IMR-90 (cell line): ENCODE measurements at regions not wholly inside any gene's neighbourhood (a gene's known extent, or its start where the extent isn't known, plus 50 kb on each side); places are given as distances from the start of the nearest gene placed in this dataset.

ENCODE experiments used
- ATAC-seq: fragments of 200-7000 bp; cut with Tn5 transposase; 2 replicates; pipeline ENCODE4 v1.9.1; 2020; ENCODE audit warnings: low read depth, mild to moderate bottlenecking, moderate library complexity
- BruUV-seq: library from RNA; stranded (reverse); fragments of 400-500 nt; replicated peaks from 2 replicates; lab custom pipeline; 2021; lab: Mats Ljungman, UMichigan
- CTCF ChIA-PET: fragments of 300-600 bp; formaldehyde crosslinking; extraction: SDS; loops from one replicate; lab custom pipeline; 2021; ENCODE audit warnings: antibody characterized with exemption; lab: Yijun Ruan, JAX
- POLR2A ChIA-PET: fragments of 300-600 bp; sonication (Branson Sonifier 250); formaldehyde crosslinking; loops from one replicate; lab custom pipeline; 2022; ENCODE audit warnings: antibody characterized with exemption; ENCODE audit not compliant: unreplicated experiment; lab: Charles Lee
- DNase-seq: peaks from one replicate; pipeline ENCODE4 v3.0.0; 2013
- H2AFZ ChIP-seq: replicated peaks from 2 replicates; pipeline ENCODE3; 2013; ENCODE audit warnings: low read length, mild to moderate bottlenecking; ENCODE audit not compliant: poor library complexity
- H2AK5ac ChIP-seq: 2 replicates; pipeline ENCODE4 v1.6.1; 2013; ENCODE audit warnings: low read depth, low read length, inconsistent platforms
- H2AK9ac ChIP-seq: replicated peaks from 2 replicates; pipeline ENCODE3; 2013; ENCODE audit warnings: mild to moderate bottlenecking, low read depth, low read length, moderate library complexity; ENCODE audit not compliant: poor library complexity
- H2BK120ac ChIP-seq: 2 replicates; pipeline ENCODE4 v1.6.1; 2013; ENCODE audit warnings: low read depth, low read length, inconsistent platforms
- H2BK15ac ChIP-seq: 3 replicates; pipeline ENCODE4 v1.6.1; 2013; ENCODE audit warnings: low read depth, low read length, inconsistent platforms
- H2BK20ac ChIP-seq: 2 replicates; pipeline ENCODE4 v1.6.1; 2013; ENCODE audit warnings: low read depth, mild to moderate bottlenecking, inconsistent platforms, low read length, moderate library complexity
- H2BK5ac ChIP-seq: 2 replicates; pipeline ENCODE4 v1.6.1; 2013; ENCODE audit warnings: mild to moderate bottlenecking, low read depth, low read length, inconsistent platforms; ENCODE audit not compliant: poor library complexity, severe bottlenecking
- H3K14ac ChIP-seq: replicated peaks from 2 replicates; pipeline ENCODE4 v1.6.1; 2013; ENCODE audit warnings: low read depth, low read length, inconsistent platforms
- H3K18ac ChIP-seq: 2 replicates; pipeline ENCODE4 v1.6.1; 2013; ENCODE audit warnings: low read depth, low read length, control low read depth
- H3K23ac ChIP-seq: 2 replicates; pipeline ENCODE4 v1.6.1; 2013; ENCODE audit warnings: low read depth, low read length, inconsistent platforms
- H3K27ac ChIP-seq: 2 replicates; pipeline ENCODE4 v1.5.1; 2013; ENCODE audit warnings: mild to moderate bottlenecking, control low read depth, low read length; ENCODE audit not compliant: insufficient read depth
- H3K27me3 ChIP-seq: 2 replicates; pipeline ENCODE4 v1.6.1; 2013; ENCODE audit warnings: low read length; ENCODE audit not compliant: control insufficient read depth, insufficient read depth
- H3K36me3 ChIP-seq: 2 replicates; pipeline ENCODE4 v1.6.1; 2013; ENCODE audit warnings: low read length, mixed read lengths; ENCODE audit not compliant: control insufficient read depth, insufficient read depth
- H3K4ac ChIP-seq: 2 replicates; pipeline ENCODE4 v1.6.1; 2013; ENCODE audit warnings: low read depth, low read length, inconsistent platforms
- H3K4me1 ChIP-seq: 2 replicates; pipeline ENCODE4 v1.6.1; 2013; ENCODE audit warnings: low read length, mixed read lengths; ENCODE audit not compliant: control insufficient read depth, insufficient read depth
- H3K4me2 ChIP-seq: 2 replicates; pipeline ENCODE4 v1.6.1; 2013; ENCODE audit warnings: low read depth, mild to moderate bottlenecking, control low read depth, low read length, moderate library complexity
- H3K4me3 ChIP-seq: 2 replicates; pipeline ENCODE4 v1.5.1; 2013; ENCODE audit warnings: low read depth, mild to moderate bottlenecking, control low read depth, low read length, moderate library complexity; ENCODE audit not compliant: insufficient read depth
- H3K56ac ChIP-seq: 2 replicates; pipeline ENCODE4 v1.6.1; 2013; ENCODE audit warnings: low read length, inconsistent platforms; ENCODE audit not compliant: insufficient read depth; ENCODE audit errors: extremely low read depth
- H3K79me1 ChIP-seq, 2 experiments: 2 replicates each; pipeline ENCODE4 v1.6.1; 2013; ENCODE audit warnings: low read length in 2 of 2, inconsistent platforms in 1 of 2, low read depth in 1 of 2
- H3K9ac ChIP-seq: 2 replicates; pipeline ENCODE4 v1.6.1; 2013; ENCODE audit warnings: low read depth, low read length, control low read depth
- H3K9me1 ChIP-seq: 2 replicates; pipeline ENCODE4 v1.6.1; 2013; ENCODE audit warnings: low read length, inconsistent platforms; ENCODE audit not compliant: insufficient read depth
- H3K9me3 ChIP-seq: 2 replicates; pipeline ENCODE4 v1.6.1; 2013; ENCODE audit warnings: low read length; ENCODE audit not compliant: control insufficient read depth, insufficient read depth
- H4K20me1 ChIP-seq: 2 replicates; pipeline ENCODE4 v1.6.1; 2013; ENCODE audit warnings: low read length, inconsistent platforms; ENCODE audit not compliant: insufficient read depth
- H4K5ac ChIP-seq: 2 replicates; pipeline ENCODE4 v1.6.1; 2013; ENCODE audit warnings: mild to moderate bottlenecking, low read depth, low read length, control low read depth
- H4K8ac ChIP-seq, 2 experiments: 2 replicates each; pipeline ENCODE4 v1.6.1; 2013; ENCODE audit warnings: low read depth in 2 of 2, low read length in 2 of 2, control low read depth in 1 of 2, inconsistent platforms in 1 of 2
- H4K91ac ChIP-seq: 2 replicates; pipeline ENCODE4 v1.6.1; 2013; ENCODE audit warnings: low read depth, low read length, inconsistent platforms; ENCODE audit not compliant: insufficient read depth
- BHLHE40 ChIP-seq: fragments of 150-350 bp; IDR thresholded peaks from 2 replicates; pipeline ENCODE4 v1.6.1; 2016; ENCODE audit warnings: mild to moderate bottlenecking, low read depth, low read length
- CEBPB ChIP-seq: IDR thresholded peaks from 2 replicates; pipeline ENCODE4 v1.6.1; 2012; ENCODE audit warnings: low read depth, low read length, improper control_type of control experiment
- CHD1 ChIP-seq: IDR thresholded peaks from 2 replicates; pipeline ENCODE4 v1.6.1; 2012; ENCODE audit warnings: low read depth, low read length, improper control_type of control experiment
- FOS ChIP-seq: fragments of 150-350 bp; IDR thresholded peaks from 2 replicates; pipeline ENCODE4 v1.6.1; 2016; ENCODE audit warnings: low read depth, low read length
- MAFK ChIP-seq: IDR thresholded peaks from 2 replicates; pipeline ENCODE4 v1.6.1; 2012; ENCODE audit warnings: low read depth, low read length, improper control_type of control experiment
- MAZ ChIP-seq: IDR thresholded peaks from 2 replicates; pipeline ENCODE4 v1.6.1; 2012; ENCODE audit warnings: low read depth, mild to moderate bottlenecking, low read length, improper control_type of control experiment, moderate library complexity, borderline replicate concordance
- MXI1 ChIP-seq: IDR thresholded peaks from 2 replicates; pipeline ENCODE4 v1.6.1; 2012; ENCODE audit warnings: low read depth, mild to moderate bottlenecking, low read length, moderate library complexity, borderline replicate concordance
- NFE2L2 ChIP-seq: fragments of 150-350 bp; IDR thresholded peaks from 2 replicates; pipeline ENCODE4 v1.6.1; 2016; ENCODE audit warnings: low read depth, mild to moderate bottlenecking, low read length
- POLR2A ChIP-seq: IDR thresholded peaks from 2 replicates; pipeline ENCODE4 v1.6.1; 2012; ENCODE audit warnings: mild to moderate bottlenecking, low read depth, low read length
- RAD21 ChIP-seq: IDR thresholded peaks from 2 replicates; pipeline ENCODE4 v1.6.1; 2012; ENCODE audit warnings: low read length, improper control_type of control experiment
- RCOR1 ChIP-seq: IDR thresholded peaks from 2 replicates; pipeline ENCODE4 v1.6.1; 2012; ENCODE audit warnings: mild to moderate bottlenecking, low read length, improper control_type of control experiment; ENCODE audit not compliant: insufficient replicate concordance
- RFX5 ChIP-seq: IDR thresholded peaks from 2 replicates; pipeline ENCODE4 v1.8.0; 2012; ENCODE audit warnings: low read depth, mild to moderate bottlenecking, low read length, moderate library complexity
- SMC3 ChIP-seq: fragments of 150-350 bp; IDR thresholded peaks from 2 replicates; pipeline ENCODE4 v1.6.1; 2016; ENCODE audit warnings: low read depth, mild to moderate bottlenecking, antibody characterized with exemption, low read length, moderate library complexity
- WGBS, 2 experiments: methylation state at CpG; one replicate each; pipeline versions ENCODE4 v1.1.5 to v1.1.7; 2013; ENCODE audit warnings: missing lambda C conversion rate in 2 of 2; ENCODE audit not compliant: insufficient read length in 1 of 2; ENCODE audit errors: extremely low coverage in 2 of 2; 5-methylcytosine and 5-hydroxymethylcytosine counted together
- dilution Hi-C: fragments of 300-500 bp; cut with HindIII; formaldehyde crosslinking; loops from one replicate; pipeline ENCODE4 v1.14.3; 2018; ENCODE audit warnings: low sequenced_read_pairs; ENCODE audit not compliant: unreplicated experiment
- in situ Hi-C: fragments of 300-500 bp; cut with MboI; formaldehyde crosslinking; loops from 3 replicates; pipeline ENCODE4 v1.14.3; 2019; ENCODE audit warnings: low sequenced_read_pairs, inconsistent platforms, mixed read lengths
- intact Hi-C: fragments of 100-400 bp; cut with micrococcal nuclease; formaldehyde crosslinking; loops from 2 replicates; pipeline ENCODE4 v1.10.0; 2022
- TF ChIP-seq, protein P1 (sequence below): conservative IDR thresholded peaks from 2 replicates; pipeline ENCODE4 v1.5.1; 2012; ENCODE audit warnings: mild to moderate bottlenecking, low read depth, low read length, improper control_type of control experiment
- TF ChIP-seq, protein P2 (sequence below): fragments of 150-350 bp; IDR thresholded peaks from 2 replicates; pipeline ENCODE4 v1.6.1; 2016; ENCODE audit warnings: low read depth, mild to moderate bottlenecking, low read length, moderate library complexity, borderline replicate concordance
- TF ChIP-seq, protein P3 (sequence below): fragments of 150-350 bp; IDR thresholded peaks from 2 replicates; pipeline ENCODE4 v1.6.1; 2017; ENCODE audit warnings: mild to moderate bottlenecking, antibody characterized with exemption, low read length, low read depth

DNA sequence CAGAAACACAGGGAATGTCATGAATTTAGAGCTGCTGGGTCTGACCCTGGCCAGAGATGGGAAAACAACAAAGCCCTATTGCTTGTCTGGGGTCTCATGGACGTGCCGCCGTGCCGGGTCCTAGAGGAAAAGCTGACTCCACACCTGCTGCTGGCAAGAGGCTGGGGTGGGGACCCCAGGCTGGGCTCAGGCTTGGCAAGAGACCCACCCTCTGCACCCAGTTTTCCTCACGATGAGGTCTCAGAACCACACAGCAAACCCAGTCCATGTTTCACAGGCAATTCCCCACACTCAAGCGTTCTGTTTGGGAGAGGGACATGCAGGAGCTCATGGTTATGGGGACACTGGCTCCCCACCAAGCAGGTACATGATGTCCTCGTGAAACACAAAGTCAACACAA, 367.3 kb upstream of the SALL3 start:
- in situ Hi-C loops, result no loop called here
- no peak overlapping the region for H3K27ac ChIP-seq
- no peak overlapping the region for H2BK15ac ChIP-seq
- no peak overlapping the region for H3K18ac ChIP-seq
- no peaks in the 10 kb centered on the region for H3K4me1 ChIP-seq
- peaks cover 33% of the 10 kb centered on the region for H3K9me3 ChIP-seq
- ATAC-seq, result no peak
- H3K79me1 ChIP-seq, result no peaks in the 10 kb centered on the region
- no peak overlapping the region for H2BK5ac ChIP-seq
- no peaks in the 10 kb centered on the region for H3K27me3 ChIP-seq
- H3K9me1 ChIP-seq, result no peaks in the 10 kb centered on the region
- H3K4me2 ChIP-seq, result no peak overlapping the region
- no peak overlapping the region for H3K4ac ChIP-seq
- POLR2A ChIA-PET, result no interaction called here
- no peak for DNase-seq
- CTCF ChIA-PET, result no interaction called here
- no peak overlapping the region for H4K91ac ChIP-seq
- no peak overlapping the region for H3K56ac ChIP-seq
- no peak overlapping the region for H2AK5ac ChIP-seq
- H2BK20ac ChIP-seq, result no peak overlapping the region
- H3K14ac ChIP-seq, result no peak overlapping the region
- H2BK120ac ChIP-seq, result no peak overlapping the region
- H2AFZ ChIP-seq, result no peak overlapping the region
- intact Hi-C loops, result no loop called here
- no peak overlapping the region for H3K23ac ChIP-seq
- H3K36me3 ChIP-seq, result no peaks in the 10 kb centered on the region
- H4K5ac ChIP-seq, result no peak overlapping the region
- H2AK9ac ChIP-seq, result no peak overlapping the region
- no TSS peak for BruUV-seq
- no peak overlapping the region for H3K4me3 ChIP-seq
- dilution Hi-C loops, result no loop called here
- no peak overlapping the region for H4K8ac ChIP-seq
- H3K9ac ChIP-seq, result no peak overlapping the region
- WGBS, 2 experiments, result 50% methylated on average over 2 of the region's 7 CpGs; no CpG with 5 or more reads in 1 of the 2 experiments
- TF ChIP-seq MXI1 (no peak), SMC3 (no peak), MAZ (no peak), RAD21 (no peak), CHD1 (no peak), POLR2A (no peak), FOS (no peak), RCOR1 (no peak), CEBPB (no peak), NFE2L2 (no peak), RFX5 (no peak), BHLHE40 (no peak), MAFK (no peak)
- TF ChIP-seq, protein P1, sequence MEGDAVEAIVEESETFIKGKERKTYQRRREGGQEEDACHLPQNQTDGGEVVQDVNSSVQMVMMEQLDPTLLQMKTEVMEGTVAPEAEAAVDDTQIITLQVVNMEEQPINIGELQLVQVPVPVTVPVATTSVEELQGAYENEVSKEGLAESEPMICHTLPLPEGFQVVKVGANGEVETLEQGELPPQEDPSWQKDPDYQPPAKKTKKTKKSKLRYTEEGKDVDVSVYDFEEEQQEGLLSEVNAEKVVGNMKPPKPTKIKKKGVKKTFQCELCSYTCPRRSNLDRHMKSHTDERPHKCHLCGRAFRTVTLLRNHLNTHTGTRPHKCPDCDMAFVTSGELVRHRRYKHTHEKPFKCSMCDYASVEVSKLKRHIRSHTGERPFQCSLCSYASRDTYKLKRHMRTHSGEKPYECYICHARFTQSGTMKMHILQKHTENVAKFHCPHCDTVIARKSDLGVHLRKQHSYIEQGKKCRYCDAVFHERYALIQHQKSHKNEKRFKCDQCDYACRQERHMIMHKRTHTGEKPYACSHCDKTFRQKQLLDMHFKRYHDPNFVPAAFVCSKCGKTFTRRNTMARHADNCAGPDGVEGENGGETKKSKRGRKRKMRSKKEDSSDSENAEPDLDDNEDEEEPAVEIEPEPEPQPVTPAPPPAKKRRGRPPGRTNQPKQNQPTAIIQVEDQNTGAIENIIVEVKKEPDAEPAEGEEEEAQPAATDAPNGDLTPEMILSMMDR, result no peak
- TF ChIP-seq, protein P2, sequence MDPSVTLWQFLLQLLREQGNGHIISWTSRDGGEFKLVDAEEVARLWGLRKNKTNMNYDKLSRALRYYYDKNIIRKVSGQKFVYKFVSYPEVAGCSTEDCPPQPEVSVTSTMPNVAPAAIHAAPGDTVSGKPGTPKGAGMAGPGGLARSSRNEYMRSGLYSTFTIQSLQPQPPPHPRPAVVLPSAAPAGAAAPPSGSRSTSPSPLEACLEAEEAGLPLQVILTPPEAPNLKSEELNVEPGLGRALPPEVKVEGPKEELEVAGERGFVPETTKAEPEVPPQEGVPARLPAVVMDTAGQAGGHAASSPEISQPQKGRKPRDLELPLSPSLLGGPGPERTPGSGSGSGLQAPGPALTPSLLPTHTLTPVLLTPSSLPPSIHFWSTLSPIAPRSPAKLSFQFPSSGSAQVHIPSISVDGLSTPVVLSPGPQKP, result no peak
- TF ChIP-seq, protein P3, sequence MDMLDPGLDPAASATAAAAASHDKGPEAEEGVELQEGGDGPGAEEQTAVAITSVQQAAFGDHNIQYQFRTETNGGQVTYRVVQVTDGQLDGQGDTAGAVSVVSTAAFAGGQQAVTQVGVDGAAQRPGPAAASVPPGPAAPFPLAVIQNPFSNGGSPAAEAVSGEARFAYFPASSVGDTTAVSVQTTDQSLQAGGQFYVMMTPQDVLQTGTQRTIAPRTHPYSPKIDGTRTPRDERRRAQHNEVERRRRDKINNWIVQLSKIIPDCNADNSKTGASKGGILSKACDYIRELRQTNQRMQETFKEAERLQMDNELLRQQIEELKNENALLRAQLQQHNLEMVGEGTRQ, result no peak
- no peaks in the 10 kb centered on the region for H4K20me1 ChIP-seq
